IMR-90 (cell line): ENCODE measurements at regions not wholly inside any gene's neighbourhood (a gene's known extent, or its start where the extent isn't known, plus 50 kb on each side); places are given as distances from the start of the nearest gene placed in this dataset.

Experiments used
- RCOR1 ChIP-seq: IDR thresholded peaks from 2 replicates; pipeline ENCODE4 v1.6.1; 2012; ENCODE audit warnings: mild to moderate bottlenecking, low read length, improper control_type of control experiment; ENCODE audit not compliant: insufficient replicate concordance
- RFX5 ChIP-seq: IDR thresholded peaks from 2 replicates; pipeline ENCODE4 v1.8.0; 2012; ENCODE audit warnings: low read depth, mild to moderate bottlenecking, low read length, moderate library complexity
- SMC3 ChIP-seq: fragments of 150-350 bp; IDR thresholded peaks from 2 replicates; pipeline ENCODE4 v1.6.1; 2016; ENCODE audit warnings: low read depth, mild to moderate bottlenecking, antibody characterized with exemption, low read length, moderate library complexity
- TF ChIP-seq, protein P1 (sequence below): conservative IDR thresholded peaks from 2 replicates; pipeline ENCODE4 v1.5.1; 2012; ENCODE audit warnings: mild to moderate bottlenecking, low read depth, low read length, improper control_type of control experiment

DNA sequence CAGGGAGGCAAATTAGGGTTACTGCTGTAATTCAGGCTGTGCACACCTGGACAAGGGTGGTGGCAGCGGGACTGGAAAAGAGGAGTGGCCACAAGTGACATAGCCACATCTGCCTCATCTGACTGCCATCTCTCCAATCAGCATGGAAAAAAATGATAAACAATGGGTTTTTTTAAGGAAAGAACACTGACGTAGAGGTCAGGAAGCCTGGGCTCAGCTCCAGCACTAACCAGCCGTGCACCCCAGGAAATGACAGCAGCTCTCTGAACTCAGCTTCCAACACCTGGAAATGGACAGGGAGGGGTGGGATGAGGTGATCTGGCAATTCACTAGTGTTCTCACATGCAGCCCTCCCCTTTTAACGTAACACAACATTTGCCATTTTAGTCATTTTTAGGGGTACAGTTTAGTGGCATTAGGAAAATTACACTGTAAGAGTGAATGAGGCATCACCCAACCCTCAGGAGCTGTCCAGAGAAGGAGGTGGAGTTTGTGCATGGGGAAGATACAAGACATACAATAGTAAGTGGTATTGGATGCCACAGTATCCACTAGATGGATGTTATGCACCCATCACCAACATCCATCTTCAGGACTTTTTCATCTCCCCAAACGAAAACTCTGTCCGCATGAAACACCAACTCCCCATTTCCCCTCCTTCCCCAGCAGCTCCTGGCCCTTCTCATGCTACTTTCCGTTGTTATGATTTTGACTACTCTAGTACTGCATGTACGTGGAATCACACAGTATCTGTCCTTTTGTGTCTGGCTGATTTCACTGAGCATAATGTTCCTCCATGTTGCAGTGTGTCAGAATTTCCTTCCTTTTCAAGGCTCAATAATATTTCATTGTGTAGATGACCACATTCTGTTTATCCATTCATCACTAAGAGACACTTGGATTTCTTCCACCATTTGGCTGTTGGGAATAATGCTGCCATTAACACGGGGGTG is 215.5 kb upstream of the ECI2 start (continued):
- TF ChIP-seq RFX5 (no peak), RCOR1 (no peak), SMC3 (no peak)
- TF ChIP-seq, protein P1, sequence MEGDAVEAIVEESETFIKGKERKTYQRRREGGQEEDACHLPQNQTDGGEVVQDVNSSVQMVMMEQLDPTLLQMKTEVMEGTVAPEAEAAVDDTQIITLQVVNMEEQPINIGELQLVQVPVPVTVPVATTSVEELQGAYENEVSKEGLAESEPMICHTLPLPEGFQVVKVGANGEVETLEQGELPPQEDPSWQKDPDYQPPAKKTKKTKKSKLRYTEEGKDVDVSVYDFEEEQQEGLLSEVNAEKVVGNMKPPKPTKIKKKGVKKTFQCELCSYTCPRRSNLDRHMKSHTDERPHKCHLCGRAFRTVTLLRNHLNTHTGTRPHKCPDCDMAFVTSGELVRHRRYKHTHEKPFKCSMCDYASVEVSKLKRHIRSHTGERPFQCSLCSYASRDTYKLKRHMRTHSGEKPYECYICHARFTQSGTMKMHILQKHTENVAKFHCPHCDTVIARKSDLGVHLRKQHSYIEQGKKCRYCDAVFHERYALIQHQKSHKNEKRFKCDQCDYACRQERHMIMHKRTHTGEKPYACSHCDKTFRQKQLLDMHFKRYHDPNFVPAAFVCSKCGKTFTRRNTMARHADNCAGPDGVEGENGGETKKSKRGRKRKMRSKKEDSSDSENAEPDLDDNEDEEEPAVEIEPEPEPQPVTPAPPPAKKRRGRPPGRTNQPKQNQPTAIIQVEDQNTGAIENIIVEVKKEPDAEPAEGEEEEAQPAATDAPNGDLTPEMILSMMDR = no peak
